PFSK-1 (cell line): ENCODE measurements at regions not wholly inside any gene's neighbourhood (a gene's known extent, or its start where the extent isn't known, plus 50 kb on each side); places are given as distances from the start of the nearest gene placed in this dataset.

Source experiments
- POLR2AphosphoS5 ChIP-seq: IDR thresholded peaks from 2 replicates; pipeline ENCODE4 v1.6.1; 2012; ENCODE audit warnings: low read depth, mild to moderate bottlenecking, control low read depth, low read length, moderate library complexity
- REST ChIP-seq, 2 experiments: IDR thresholded peaks; 2 replicates each; pipeline versions ENCODE4 v1.6.1 to v1.8.0; 2011 to 2012; ENCODE audit warnings: low read depth in 2 of 2, low read length in 2 of 2, control low read depth in 1 of 2, inconsistent platforms in 1 of 2, mild to moderate bottlenecking in 1 of 2, moderate library complexity in 1 of 2; ENCODE audit not compliant: insufficient read depth in 1 of 2

- TF ChIP-seq REST (IDR thresholded peaks at IDR 0.05; ENCODE audit: insufficient read depth in 1 of 2, low read depth in 2 of 2, low read length in 2 of 2), result no peak
- TF ChIP-seq POLR2AphosphoS5, result no peak
Observed at GRCh38 chr11:23211221-23211620, 350.9 kb upstream of the CCDC179 start.
